ENCODE measurements at regions not wholly inside any gene's neighbourhood (a gene's known extent, or its start where the extent isn't known, plus 50 kb on each side); places are given as distances from the start of the nearest gene placed in this dataset.
"Not testable (repeated sequence)": the region's sequence is repeated elsewhere in the genome, so short reads cannot be mapped to it uniquely, and the experiment has no call there.

DNA sequence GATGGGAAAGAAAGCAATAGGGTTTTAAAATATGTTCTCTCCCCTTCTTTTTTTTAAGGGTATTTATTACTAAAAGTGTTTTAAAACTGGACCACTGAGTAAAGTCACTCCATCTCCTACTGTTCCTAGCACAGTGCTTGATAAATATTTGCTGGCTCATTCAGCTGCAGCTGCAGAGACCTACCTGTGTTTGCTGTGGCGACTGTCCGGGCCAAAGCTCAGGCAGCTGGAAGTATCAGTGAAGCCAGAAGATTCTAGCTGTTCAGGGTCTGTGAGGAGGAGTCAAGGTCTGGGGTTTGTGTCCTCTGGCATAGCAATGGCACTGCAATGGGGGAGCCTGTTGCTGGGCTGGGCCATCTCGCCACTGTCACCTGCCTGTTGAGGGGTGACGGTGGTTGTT, 109.9 kb downstream of the RPLP1 start:
- TF ChIP-seq, protein P1, sequence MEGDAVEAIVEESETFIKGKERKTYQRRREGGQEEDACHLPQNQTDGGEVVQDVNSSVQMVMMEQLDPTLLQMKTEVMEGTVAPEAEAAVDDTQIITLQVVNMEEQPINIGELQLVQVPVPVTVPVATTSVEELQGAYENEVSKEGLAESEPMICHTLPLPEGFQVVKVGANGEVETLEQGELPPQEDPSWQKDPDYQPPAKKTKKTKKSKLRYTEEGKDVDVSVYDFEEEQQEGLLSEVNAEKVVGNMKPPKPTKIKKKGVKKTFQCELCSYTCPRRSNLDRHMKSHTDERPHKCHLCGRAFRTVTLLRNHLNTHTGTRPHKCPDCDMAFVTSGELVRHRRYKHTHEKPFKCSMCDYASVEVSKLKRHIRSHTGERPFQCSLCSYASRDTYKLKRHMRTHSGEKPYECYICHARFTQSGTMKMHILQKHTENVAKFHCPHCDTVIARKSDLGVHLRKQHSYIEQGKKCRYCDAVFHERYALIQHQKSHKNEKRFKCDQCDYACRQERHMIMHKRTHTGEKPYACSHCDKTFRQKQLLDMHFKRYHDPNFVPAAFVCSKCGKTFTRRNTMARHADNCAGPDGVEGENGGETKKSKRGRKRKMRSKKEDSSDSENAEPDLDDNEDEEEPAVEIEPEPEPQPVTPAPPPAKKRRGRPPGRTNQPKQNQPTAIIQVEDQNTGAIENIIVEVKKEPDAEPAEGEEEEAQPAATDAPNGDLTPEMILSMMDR (IDR thresholded peaks at IDR 0.05) = no peak
- TF ChIP-seq POLR2AphosphoS5 (IDR thresholded peaks at IDR 0.05) (no peak), POLR2A (IDR thresholded peaks at IDR 0.05) (no peak), EP300 (IDR thresholded peaks at IDR 0.05) (no peak)
- Histone ChIP-seq H3K4me1 (peaks cover 0 to 6% (median 0%) of the 10 kb centered on the region in 3 donors), H3K27me3 (no peaks in the 10 kb centered on the region), H3K27ac (no peak overlapping the region), H3K36me3 (no peaks in the 10 kb centered on the region), H3K9me3 (no peaks in the 10 kb centered on the region), H3K4me3 (no peak overlapping the region)
- WGBS, 2 donors (ENCODE audit: low coverage in 1 of 2) = 90% methylated on average over 2 of the region's 4 CpGs; no CpG with 5 or more reads in 1 of the 2 donors
- ATAC-seq = no peak

DNA sequence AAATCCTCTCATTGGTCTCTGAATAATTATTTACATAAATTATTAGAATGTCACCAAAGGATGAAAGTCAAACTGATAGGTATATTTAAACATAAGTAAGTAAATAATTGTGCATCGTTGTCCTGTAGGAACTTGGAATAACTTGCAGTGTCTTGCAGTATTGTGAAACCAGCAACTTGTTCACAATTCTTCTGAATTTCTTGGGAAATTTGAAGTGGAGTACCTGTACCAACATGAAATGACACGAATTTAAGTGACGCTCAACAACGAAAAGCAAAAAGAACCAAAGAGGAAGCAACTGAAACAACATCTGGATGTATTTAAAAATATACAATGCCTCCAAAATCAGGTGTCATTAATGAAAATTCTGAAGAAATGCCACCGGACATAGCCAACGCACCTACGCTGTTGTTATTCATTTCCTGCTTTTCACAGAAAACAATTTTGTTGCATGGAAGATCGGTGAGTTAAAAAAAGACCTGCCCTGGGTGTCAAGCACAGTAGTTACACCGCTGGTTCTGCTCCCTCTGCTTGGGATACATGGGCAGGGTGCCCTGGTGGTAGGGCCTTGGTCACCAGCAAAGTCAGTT, 112.5 kb downstream of the RPLP1 start:
- Histone ChIP-seq H3K27me3 (no peaks in the 10 kb centered on the region), H3K27ac (no peak overlapping the region), H3K36me3 (no peaks in the 10 kb centered on the region), H3K4me1 (no peaks in the 10 kb centered on the region), H3K9me3 (no peaks in the 10 kb centered on the region), H3K4me3 (no peak overlapping the region)
- no peak for TF ChIP-seq POLR2AphosphoS5 (IDR thresholded peaks at IDR 0.05)
- TF ChIP-seq, protein P1 (IDR thresholded peaks at IDR 0.05) = no peak
- TF ChIP-seq EP300 (IDR thresholded peaks at IDR 0.05) = no peak
- TF ChIP-seq POLR2A (IDR thresholded peaks at IDR 0.05) = no peak
- 76 to 95% methylated on average over 9 of the region's 9 CpGs for WGBS, 2 donors (ENCODE audit: low coverage in 1 of 2)
- ATAC-seq = no peak

DNA sequence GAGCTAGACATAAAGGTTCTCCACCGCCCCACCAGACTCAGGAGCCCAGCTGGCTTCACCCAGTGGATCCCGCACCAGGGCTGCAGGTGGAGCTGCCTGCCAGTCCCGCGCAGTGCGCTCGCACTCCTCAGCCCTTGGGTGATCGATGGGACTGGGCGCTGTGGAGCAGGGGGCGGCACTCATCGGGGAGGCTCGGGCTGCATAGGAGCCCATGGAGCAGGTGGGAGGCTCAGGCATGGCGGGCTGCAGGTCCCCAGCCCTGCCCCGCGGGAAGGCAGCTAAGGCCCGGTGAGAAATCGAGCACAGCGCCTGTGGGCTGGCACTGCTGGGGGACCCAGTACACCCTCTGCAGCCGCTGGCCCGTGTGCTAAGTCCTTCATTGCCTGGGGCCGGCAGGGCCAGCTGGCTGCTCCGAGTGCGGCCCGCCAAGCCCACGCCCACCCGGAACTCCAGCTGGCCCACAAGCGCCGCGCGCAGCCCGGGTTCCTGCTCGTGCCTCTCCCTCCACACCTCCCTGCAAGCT, 114.7 kb downstream of the RPLP1 start:
- H3K27ac ChIP-seq, H3K4me3 ChIP-seq, H3K4me1 ChIP-seq, H3K27me3 ChIP-seq, ATAC-seq, H3K36me3 ChIP-seq, H3K9me3 ChIP-seq: not testable (repeated sequence)
- WGBS, 2 donors (ENCODE audit: low coverage in 1 of 2) = no CpG with 5 or more reads among the region's 31 CpGs

DNA sequence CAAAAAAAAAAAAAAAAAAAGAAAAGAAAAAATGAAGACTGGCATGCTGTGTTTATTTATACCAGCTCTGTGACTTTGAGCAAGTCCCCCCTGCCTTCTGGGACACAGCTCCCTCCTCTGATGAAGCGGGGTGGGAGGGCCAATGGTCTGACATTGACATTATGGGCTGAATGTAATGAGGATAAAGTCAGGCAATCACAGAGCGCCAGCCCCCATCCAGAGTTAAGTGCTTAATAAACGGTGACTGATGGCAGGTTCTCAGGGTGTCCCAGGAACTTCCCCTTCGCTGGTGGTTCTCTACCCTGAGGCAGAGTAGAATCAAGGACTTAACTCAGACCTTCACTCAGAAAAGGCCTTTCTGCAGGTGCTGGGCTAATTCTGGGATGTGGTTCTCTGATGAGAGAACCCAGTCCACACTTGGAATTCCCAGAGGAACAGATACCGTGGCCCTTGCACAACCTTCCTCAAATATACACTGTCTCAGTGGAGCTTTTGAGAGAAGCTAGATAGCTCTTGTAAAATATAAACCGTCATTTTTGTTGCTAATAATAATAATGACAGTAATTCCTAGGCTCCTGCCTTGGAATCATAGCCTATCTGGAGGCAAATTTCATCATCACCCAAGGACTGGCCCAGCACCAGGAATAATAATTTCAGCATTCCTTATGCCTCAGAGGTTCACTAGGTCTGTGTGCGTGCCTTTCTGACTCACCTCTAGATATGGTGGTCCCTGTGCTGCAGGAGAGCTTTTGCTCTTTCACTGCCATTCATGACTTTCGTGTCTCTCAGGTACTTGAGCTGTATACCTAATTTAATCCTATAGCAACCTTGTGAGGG, 115.8 kb downstream of the RPLP1 start:
- Histone ChIP-seq H3K27me3 (no peaks in the 10 kb centered on the region), H3K4me1 (no peaks in the 10 kb centered on the region), H3K9me3 (no peaks in the 10 kb centered on the region), H3K4me3 (no peak overlapping the region), H3K27ac (no peak overlapping the region), H3K36me3 (no peaks in the 10 kb centered on the region)
- ATAC-seq = no peak
- no peak for TF ChIP-seq POLR2A (IDR thresholded peaks at IDR 0.05)
- TF ChIP-seq EP300 (IDR thresholded peaks at IDR 0.05) = no peak
- TF ChIP-seq POLR2AphosphoS5 (IDR thresholded peaks at IDR 0.05) = no peak
- TF ChIP-seq, protein P1 (IDR thresholded peaks at IDR 0.05) = no peak
- WGBS, 2 donors (ENCODE audit: low coverage in 1 of 2) = 73 to 79% methylated on average over 3 to 7 of the region's 8 CpGs

DNA sequence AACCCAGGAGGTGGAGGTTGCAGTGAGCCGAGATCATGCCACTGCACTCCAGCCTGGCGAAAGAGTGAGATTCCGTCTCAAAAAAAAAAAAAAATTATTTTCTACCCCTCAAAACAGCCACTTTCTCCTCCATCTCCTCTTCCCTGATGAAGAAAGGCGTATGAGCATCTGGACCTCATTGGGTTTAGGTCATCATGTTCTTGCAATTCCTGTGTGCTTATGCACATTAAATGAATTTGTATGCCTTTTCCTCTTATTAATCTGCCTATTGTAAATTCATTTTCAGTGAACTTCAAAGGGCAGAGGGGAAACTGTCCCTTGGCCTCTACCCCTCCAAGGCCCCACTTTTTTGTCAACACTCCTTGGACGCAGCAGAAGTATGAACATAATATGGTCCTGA, 117.8 kb downstream of the RPLP1 start:
- H3K27ac ChIP-seq = no peak overlapping the region
- H3K36me3 ChIP-seq = no peaks in the 10 kb centered on the region
- 50 to 54% methylated on average over 2 to 5 of the region's 5 CpGs for WGBS, 2 donors (ENCODE audit: low coverage in 1 of 2)
- no peak for ATAC-seq
- TF ChIP-seq POLR2AphosphoS5 (IDR thresholded peaks at IDR 0.05) (no peak), POLR2A (IDR thresholded peaks at IDR 0.05) (no peak), EP300 (IDR thresholded peaks at IDR 0.05) (no peak)
- TF ChIP-seq, protein P1 (IDR thresholded peaks at IDR 0.05) = no peak
- no peaks in the 10 kb centered on the region for H3K27me3 ChIP-seq
- H3K4me3 ChIP-seq = no peak overlapping the region
- H3K9me3 ChIP-seq = no peaks in the 10 kb centered on the region
- H3K4me1 ChIP-seq = no peaks in the 10 kb centered on the region

All from gastroesophageal sphincter (tissue), 4 donors.